Nucleus accumbens (tissue), 56 donors: ENCODE measurements at regions not wholly inside any gene's neighbourhood (a gene's known extent, or its start where the extent isn't known, plus 50 kb on each side); places are given as distances from the start of the nearest gene placed in this dataset.

ENCODE experiments used
- DNase-seq, 56 donors: peaks; one replicate each; lab custom pipeline; 2025; lab: John Stamatoyannopoulos, UW

DNA sequence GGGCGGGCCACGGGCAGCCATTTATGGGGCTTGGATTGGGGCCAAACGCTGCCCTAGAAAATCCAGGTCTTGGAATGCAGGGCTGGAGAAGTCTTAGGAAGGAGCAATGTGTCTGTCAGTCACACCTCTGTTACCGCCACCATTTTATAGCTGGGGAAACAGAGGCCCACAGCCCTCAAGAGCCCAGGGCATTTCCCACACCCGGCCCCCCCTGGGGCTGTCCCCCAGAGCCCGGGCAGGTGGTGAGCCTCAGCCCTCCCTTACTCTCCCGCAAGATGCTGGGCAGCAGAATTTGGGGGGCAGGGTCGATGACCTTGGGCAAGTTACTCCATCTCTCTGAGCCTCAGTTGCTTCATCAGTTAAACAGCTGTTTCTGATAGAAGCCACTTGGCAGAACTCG, 508.2 kb downstream of the SHQ1 start:
- no peak for DNase-seq

DNA sequence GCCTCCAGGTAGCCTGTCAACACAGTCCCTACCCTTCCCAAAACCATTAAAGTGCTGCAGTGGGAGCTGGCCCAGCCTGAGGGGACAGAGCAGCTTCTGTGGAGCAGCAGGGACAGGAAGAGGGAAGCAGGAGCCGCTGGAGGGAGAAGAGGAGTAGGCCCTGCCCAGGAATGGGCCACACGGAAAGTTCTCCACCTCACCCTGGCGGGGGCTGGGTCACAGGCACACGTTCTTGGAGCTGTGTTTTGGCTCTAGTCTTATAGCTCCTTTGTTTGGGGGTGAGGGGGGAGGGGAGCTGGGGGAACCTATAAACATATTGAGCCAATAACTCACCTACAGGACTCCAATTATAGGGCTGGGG, 508.6 kb downstream of the SHQ1 start:
- DNase-seq = no peak

DNA sequence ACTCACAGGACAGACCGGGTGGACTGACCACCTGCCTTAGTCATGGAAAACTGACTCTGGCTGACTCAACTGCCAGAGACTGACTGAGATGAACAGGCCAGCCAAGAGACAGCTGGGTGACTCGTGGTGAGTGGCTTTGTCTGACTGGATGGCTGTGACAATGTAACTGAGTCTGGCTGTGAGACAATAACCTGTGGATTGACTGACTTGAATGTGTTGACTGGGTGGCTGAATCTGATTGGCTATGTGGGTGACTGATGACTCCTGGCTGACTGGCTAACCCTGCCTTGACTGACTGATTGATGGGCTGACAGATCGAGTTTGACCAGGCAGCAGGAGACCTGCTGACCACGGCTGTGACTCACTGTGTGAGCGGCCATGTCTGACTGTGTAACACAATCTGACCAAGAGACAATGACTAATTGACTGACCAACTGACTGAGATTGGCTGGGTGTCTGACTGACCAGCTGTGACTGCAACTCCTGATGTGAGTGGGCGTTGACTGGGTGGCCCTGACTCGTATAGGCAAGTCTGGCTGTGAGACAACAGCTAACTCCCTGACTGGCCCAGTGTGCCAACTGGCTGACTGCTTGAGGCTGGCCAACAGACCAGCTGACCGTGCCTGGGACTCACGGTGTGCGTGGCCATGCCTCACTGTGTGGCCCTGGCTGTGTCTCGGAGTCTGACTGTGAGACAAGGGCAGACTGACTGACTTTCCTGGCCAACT, 509.1 kb downstream of the SHQ1 start:
- DNase-seq = peak in 30 of 56 donors; percentile 12 to 92 (median 35)

DNA sequence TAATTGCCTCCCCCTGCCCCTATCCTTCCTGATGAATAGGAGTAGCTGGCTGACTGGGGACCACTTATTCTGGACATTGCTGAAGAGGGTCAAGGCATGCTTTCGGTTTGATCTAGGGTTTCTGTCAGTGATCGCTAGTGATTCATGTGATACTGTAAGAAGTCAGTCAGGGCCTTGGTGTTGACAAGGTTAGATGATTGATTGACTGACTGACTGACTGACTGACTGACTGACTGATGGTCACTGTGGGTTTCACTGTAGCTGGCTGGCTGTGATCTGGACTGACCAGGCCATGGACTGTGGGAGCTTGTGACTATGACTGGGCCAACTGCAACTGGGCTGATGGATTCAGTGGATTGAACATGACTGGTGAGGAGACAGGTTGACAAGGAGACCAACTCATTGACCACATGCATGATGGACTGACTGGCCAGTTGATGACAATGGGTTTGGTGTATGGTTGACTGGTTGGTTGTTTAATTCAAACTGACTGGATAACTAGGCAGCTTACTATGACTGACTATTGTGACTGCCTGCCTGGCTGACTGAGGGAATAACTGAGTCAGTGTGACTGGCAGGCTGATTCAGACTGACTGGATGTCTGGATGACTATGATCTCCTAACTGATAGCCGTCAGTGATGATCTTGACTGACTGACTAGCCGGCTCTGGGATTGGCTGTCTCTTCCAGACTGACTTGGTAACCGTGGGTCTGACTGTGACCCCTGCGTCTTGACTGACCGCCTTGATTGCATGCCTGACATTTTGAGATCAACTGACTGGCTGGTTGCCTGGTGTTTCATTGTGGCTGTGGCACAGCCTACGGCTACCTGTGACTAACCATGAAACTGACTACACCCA, 509.9 kb downstream of the SHQ1 start:
- peak in 1 of 56 donors; percentile 79 for DNase-seq

DNA sequence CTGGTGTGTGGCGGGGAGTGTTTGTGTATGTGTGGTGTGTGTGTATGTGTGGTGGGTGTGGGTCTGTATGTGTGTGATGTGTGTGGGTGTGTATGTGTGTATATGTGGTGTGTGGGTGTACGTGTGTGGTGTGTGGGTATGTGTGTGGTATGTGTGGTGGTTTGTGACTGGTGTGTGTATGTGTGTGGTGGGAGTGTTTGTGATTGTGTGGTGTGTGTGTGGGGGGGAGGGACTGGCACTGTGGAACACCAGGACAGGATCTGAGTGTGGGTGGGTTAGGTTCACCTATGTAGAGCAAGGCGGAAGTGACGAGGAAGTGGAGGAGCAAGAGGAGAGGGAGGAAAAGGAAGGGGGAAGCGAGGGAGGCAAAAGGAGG, 510.8 kb downstream of the SHQ1 start:
- no peak for DNase-seq

DNA sequence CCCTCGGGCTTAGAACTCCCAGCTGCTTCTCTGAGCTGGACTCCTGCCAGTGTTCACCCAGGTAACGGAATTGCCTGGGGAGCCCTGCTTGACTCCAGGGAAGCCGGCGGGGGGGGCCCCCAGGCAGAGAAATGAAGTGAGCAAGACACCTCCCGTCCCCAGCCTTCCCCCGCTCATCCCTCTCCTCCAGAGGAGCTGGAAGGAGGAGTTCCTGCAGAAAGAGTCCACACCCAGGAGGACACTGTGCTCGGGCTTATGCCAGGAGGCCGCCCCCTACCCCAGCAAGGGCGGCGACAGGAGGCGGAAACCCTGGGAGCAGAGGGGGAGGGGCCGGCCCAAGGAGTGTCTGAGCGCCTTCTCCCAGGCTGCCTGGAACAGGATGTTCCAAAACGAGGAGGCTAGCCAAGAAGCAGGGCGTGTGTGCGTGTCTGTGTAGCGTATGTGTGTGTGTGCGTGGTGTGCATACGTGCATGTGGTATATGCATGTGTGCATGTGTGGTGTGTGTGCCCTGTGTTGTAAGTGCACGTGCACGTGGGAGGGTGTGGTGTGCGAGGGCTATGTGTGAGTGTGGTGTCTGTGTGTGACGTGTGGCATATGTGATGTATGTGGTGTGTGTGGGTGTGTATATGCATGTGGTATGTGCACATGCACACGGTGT, 511.3 kb downstream of the SHQ1 start:
- peak in 14 of 56 donors; percentile 15 to 79 (median 42) for DNase-seq

DNA sequence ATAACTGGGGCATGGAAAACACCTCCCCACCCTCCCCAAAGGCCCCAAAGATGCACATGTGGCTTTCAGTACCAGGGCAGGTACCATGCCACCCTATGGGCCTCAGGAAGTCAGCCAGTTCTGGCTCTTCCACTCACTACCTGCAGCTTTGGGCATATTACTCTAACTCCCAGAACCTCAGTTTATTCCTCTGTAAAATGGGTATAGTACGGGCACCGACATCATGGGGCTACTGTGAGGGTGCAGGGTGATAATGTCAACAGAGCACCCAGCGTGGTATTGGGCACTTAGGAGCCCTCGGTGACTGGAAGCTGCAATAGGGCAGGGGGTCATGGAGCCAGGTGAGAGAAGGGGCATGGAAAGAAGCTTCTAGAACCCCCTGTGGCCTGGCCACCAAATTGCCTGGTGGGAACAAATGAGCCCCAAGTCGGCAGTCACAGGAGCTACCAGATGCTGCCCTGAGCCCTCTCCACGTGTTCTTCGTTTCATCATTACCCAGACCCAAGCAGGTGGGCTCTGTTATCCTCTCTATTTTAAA, 512.1 kb downstream of the SHQ1 start:
- no peak for DNase-seq

DNA sequence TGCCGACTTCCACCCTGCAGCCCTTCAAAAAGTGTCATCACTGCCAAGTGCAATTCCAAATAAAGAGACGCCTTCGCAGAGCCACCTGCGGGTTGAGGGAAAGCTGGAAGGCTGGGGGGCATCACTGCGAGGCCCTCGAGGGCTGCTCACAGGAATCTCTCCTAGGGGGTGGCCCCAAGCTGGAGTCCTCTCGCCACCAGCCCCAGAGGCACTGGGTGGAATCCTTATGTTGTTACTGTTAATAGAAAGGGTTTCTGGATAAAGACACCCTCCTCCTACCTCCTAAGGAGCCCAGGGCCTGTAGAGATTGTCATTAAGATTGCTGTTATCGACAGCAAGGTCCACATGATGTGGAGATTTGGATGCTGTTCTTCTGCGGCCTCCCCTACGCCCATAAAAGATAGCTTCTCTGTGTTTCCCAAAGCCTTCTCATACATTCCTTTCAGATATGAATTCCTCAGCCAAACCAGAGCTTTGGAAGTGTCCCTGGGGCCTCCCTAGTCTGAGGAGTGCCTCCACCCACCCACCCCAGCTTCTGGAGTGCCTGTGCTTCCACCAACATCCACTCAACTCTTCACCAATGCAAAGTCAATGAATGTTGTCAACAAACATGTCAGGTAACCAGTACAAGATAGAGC, 512.7 kb downstream of the SHQ1 start:
- peak in 1 of 56 donors; percentile 50 for DNase-seq

DNA sequence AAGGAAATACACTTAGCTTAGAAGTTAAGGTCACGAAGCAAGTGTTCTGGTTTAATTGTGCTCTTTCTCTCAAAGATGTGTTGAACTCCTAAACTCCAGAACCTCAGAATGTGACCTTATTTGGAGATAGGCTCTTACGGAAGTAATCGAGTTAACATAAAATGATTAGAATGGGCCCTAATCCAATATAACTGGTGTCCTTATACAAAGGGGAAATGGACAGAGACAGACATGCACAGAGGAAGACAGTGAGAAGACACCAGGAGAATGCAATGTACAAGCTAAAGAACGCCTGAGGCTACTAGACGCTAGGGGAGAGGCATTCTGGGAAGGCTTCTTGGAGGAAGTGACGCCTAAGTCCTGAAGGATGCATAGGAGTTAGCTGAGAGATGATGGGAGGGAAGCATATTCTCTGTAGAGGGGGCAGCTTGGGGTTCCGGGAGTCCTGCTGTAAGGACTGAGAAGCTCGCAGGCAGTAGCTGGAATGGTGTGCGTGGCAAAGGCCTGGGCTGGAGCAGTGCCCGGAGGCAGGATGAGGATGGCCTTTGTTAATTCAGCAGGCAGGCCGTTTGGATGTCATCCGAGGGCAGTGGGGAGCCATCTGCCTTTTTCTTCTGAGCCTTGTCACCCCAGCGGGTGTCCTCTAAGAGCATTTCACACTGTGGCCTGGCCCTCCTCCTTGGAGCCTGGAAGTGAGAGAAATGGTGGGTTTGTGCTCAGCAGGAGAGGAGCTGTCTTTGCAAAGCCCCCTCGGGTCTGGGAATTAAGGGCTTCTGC, 513.4 kb downstream of the SHQ1 start:
- DNase-seq = peak in 55 of 56 donors; percentile 28 to 92 (median 83)

DNA sequence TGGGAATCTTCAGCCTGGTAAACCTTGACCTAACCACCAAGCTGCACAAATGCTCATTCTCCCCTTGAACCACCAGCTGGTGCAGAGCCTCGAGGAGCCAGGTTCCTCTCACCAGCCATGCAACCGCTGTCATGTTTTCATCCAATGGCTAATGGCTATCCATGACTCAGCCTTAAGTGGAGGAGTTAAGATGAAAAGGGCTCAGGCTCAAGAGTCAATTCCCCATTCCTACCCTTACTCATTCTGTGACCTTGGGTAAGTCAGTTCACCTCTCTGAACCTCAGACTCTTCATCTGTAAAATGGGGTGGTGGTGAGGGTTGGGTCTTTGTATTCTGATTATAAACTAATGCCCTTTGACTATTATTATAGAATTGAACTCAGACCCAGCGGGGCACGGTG, 515.6 kb downstream of the SHQ1 start:
- DNase-seq = no peak

DNA sequence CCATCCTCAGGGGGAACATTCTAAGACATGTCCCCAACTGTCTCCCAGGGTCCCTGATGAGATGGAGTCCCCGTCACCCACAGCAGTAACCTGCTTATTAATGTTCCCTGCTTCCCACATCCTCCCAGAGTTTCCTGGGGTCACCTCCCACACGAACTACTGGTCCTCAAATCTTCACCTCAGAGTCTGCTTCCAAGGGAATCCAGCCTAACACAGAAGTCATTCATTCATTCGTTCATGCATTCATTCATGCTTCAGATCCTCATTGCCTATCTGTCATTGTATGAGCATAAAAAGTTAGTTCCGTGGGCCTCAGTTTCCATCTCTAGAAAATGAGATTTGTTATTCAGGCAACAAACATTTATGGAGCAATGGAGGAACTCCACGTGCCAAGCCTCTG, 516.2 kb downstream of the SHQ1 start:
- no peak for DNase-seq

DNA sequence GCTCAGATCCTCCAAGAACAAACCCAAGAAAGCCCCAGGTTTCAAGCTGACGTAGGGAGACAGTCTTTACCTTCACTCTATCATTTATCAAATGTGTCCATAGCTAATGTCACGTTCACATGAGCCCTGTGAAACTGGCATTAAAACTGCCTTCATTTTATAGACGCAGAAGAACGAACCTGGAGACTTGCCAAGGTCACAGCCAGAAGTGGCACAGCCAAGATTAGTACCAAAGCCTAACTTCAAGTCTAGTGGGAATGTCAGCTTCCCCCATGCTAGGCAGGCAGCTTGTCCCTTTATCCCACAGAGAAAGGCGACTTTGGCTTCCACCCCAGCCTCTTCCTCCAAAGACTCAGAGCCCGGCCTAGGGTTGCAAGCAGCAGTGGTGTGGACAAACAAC, 517.2 kb downstream of the SHQ1 start:
- peak in 2 of 56 donors; percentile 9 to 14 for DNase-seq

DNA sequence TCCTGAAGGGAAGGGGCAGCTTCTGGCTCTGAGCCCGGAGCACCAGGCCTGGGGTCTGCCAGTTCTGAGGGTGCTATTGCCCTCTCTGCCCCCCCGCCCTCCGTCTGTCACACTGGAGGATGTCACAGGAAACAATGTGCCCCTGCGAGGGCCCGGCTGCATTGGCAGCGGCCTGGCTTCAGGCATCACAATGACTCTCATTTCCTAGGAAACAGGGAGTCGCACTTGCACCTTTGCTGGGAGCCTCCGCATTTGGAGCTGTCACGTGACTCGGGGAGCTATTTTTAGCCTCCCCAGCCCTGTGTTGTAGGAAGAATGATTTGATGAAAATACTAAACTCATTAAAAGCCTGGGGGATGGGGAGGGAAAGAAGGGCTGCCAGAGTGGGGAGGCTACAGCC, 518.9 kb downstream of the SHQ1 start:
- peak in 52 of 56 donors; percentile 17 to 91 (median 66) for DNase-seq

DNA sequence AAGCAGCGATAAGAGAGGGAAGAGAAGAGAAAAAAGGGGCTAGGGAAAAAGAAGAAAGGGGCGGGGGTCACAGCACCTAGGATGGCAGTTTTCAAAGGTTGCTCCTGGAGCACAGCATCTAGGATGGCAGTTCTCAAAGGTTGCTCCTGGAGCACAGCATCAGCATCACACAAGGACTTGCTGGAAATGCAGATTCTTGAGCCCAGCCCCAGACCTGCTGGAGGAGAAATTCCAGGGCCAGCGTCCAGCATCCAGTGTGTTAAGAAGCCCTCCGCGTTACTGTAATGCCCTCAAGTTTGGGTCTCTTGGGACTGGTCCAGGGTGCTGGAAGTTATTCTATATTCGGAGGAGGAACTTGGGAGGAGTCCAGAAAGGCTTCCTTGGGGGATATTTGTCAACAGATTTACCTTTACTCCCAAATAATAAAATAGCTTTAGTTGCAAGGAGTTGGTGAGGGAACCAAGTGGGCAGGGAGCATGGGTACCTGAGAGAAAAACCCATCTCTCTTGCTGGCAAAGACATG, 519.4 kb downstream of the SHQ1 start:
- peak in 1 of 56 donors; percentile 11 for DNase-seq

DNA sequence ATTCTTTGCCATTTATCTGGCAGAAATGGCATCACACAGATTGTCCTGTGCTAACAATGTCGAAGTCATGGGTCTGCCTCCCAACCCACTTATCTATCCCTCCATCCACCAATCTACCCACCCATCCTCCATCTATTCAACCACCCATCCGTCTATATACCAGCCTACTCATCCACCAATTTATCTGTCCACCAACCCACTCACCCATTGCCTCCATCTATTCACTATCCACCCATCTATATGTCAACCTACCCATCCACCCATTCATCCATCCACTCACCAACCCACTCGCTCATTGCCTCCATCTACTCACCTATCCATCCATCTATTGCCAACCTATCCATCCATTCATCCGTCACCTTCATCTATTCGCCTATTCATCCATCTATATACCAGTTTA, 521.2 kb downstream of the SHQ1 start:
- DNase-seq = no peak

DNA sequence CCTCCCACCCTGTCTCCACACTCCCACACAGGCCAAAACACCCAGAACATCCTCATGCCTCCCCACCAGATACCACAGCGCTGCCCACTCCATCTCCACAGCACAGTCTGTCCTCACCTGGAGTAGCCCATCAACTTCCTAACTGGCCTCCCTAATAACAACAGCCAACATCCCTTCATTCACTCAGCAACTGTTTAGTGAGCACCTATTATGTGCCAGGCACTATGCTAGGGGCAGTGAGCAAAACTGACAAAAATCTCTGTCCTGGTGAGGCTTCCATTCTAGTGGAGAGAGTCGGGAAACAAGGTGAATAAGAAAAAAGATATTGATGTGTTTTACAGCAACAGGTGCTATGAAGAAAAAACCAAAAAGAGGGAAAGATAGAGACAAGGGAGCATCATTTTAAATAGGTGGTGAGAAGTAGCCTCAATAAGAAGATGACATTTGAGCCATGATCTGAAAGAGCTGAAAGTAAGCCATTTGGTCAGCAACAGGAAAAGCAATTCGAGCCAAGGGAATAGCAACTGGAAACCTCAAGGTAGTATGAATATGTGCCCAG, 523.9 kb downstream of the SHQ1 start:
- DNase-seq = no peak

DNA sequence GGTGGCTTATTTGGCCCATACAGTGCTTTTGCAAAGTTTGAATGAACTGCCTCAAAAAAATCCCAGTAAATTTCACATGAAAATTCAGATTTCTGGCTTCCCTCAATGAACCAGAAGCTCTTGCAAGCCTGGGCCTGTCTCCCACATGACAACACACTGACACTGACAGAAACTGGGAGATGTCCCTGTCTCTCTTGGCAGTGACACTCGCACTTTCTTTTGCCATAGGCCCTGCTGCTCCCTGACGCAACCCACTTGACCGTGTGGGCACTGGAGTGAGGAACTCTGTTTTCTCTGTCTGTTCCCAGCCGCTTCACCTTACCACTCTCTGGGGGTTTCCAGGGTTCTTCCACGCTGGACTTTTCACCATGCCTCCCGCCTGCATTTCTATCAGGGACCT, 524.5 kb downstream of the SHQ1 start:
- peak in 1 of 56 donors; percentile 20 for DNase-seq

DNA sequence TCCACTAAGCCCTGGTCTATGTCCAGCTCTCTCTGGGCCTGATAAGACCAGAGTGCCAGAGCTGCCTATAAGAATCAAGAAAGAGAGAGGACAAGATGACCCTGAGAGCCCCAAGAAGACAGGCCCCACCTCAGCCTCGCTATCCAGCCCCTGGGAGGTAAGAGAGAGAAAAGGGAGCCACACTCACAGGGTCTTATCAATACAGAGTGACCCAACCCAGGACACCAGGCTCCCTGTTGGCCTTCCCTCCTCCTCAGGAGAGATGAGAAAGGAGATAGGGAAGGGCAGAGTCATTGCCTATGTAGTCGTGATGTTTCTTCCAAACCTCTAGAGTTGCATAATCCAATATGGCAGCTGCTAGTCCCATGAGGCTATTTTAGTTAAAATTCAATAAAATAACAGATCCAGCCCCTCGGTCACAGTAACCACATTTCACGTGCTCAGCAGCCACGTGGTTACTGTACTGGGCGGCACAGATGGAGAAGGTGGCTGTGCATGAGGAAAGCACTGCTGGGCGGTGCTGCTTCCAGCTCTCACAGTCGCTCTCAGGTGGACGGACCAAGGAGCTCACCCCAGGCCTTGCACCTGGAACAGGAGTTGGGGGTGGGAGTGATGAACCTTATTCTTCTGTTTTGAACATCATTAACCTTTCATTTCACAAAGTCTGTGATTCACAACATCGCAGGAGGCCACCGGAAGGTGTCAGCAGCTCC, 525.8 kb downstream of the SHQ1 start:
- DNase-seq = no peak

DNA sequence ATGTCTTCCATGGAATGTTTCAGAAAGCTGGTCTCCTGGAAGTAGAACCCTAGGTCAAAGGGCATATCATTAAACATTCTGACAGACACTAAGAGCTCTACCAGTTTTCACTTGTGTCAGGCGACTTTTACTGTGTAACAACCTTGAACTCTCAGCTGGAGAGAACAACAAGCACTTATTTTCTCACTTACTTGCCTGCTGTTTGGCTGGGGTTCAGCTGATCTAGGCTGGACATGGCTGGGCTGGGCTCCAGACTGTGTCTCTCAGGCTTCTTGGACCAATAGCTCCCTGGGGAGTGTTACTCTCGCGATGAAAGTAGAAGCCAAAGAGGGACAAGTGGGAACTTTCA, 527.3 kb downstream of the SHQ1 start:
- DNase-seq = peak in 3 of 56 donors; percentile 8 to 36 (median 16)
